ENCODE measurements at regions not wholly inside any gene's neighbourhood (a gene's known extent, or its start where the extent isn't known, plus 50 kb on each side); places are given as distances from the start of the nearest gene placed in this dataset.

- TF ChIP-seq, protein P1, sequence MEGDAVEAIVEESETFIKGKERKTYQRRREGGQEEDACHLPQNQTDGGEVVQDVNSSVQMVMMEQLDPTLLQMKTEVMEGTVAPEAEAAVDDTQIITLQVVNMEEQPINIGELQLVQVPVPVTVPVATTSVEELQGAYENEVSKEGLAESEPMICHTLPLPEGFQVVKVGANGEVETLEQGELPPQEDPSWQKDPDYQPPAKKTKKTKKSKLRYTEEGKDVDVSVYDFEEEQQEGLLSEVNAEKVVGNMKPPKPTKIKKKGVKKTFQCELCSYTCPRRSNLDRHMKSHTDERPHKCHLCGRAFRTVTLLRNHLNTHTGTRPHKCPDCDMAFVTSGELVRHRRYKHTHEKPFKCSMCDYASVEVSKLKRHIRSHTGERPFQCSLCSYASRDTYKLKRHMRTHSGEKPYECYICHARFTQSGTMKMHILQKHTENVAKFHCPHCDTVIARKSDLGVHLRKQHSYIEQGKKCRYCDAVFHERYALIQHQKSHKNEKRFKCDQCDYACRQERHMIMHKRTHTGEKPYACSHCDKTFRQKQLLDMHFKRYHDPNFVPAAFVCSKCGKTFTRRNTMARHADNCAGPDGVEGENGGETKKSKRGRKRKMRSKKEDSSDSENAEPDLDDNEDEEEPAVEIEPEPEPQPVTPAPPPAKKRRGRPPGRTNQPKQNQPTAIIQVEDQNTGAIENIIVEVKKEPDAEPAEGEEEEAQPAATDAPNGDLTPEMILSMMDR (IDR thresholded peaks at IDR 0.05 in 2 of 3, conservative IDR thresholded peaks at IDR 0.05 in 1 of 3; ENCODE audit: borderline replicate concordance in 1 of 3, insufficient read depth in 1 of 3, low read depth in 2 of 3, low read length in 2 of 3): no peak
- TF ChIP-seq SP1 (IDR thresholded peaks at IDR 0.05; ENCODE audit: low read depth) (no peak), SIN3A (IDR thresholded peaks at IDR 0.05; ENCODE audit: low read depth) (no peak), EZH2 (IDR thresholded peaks at IDR 0.05) (no peak), POLR2A (IDR thresholded peaks at IDR 0.05; ENCODE audit: borderline replicate concordance, extremely low read depth, insufficient read depth, insufficient read length) (no peak), JUND (IDR thresholded peaks at IDR 0.05) (no peak)
- TF ChIP-seq, protein P2, sequence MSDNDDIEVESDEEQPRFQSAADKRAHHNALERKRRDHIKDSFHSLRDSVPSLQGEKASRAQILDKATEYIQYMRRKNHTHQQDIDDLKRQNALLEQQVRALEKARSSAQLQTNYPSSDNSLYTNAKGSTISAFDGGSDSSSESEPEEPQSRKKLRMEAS (IDR thresholded peaks at IDR 0.05): no peak
Measured at GRCh38 chr2:11097038-11097720, 58.1 kb upstream of the SLC66A3 start.
